ENCODE measurements at regions not wholly inside any gene's neighbourhood (a gene's known extent, or its start where the extent isn't known, plus 50 kb on each side); places are given as distances from the start of the nearest gene placed in this dataset.
"Not testable (repeated sequence)": the region's sequence is repeated elsewhere in the genome, so short reads cannot be mapped to it uniquely, and the experiment has no call there.

DNA sequence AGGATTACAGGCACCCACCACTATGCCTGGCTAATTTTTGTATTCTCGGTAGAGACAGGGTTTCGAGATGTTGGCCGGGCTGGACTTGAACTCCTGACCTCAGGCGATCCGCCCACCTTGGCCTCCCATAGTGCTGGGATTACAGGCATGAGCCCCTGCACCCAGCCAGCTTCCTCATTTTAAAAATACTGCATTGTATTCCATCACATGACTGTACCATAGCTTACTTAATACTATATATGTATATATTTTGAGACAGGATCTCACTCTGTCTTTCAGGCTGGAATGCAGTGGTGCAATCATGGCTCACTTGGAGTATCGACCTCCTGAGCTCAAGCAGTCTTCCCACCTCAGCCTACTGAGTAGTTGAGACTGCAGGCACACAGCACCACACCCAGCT is 459.5 kb upstream of the AMELY start:
- not testable (repeated sequence) for H3K4me3 ChIP-seq (ENCODE audit: low read depth, low read length); H3K9me3 ChIP-seq (ENCODE audit: control insufficient read depth, low read length); H3K36me3 ChIP-seq (ENCODE audit: control insufficient read depth, insufficient read depth, low read length); H2AFZ ChIP-seq; H3K27ac ChIP-seq; H3K9ac ChIP-seq; H3K79me2 ChIP-seq; H3K4me1 ChIP-seq; H3K4me2 ChIP-seq (ENCODE audit: low read length); H3K27me3 ChIP-seq (ENCODE audit: control insufficient read depth, insufficient read depth, low read length)

DNA sequence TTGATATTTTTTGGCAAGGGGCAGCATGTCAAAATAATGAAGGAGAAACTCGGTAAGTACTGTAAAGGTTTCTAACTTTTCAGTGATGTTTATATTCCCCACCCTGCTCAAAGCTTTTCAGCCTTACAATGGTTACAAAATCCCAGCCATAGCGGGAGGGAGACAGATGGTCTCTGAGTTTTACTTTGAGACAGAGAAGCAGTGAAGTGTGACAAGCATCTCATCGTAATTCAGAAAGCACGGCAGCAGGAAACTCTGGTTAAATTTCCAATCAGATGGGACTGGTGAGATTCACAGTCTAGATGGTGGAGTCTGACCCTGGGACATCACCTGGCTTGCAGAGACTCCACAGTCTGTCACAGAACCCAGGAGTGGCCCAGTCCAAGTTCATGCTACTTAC is 448.0 kb upstream of the AMELY start:
- Histone ChIP-seq H3K9me3 (ENCODE audit: control insufficient read depth, low read length) (no peaks in the 10 kb centered on the region), H3K4me3 (ENCODE audit: low read depth, low read length) (no peak overlapping the region), H3K4me2 (ENCODE audit: low read length) (no peak overlapping the region), H3K36me3 (ENCODE audit: control insufficient read depth, insufficient read depth, low read length) (no peaks in the 10 kb centered on the region), H3K4me1 (no peaks in the 10 kb centered on the region), H2AFZ (no peak overlapping the region), H3K9ac (no peak overlapping the region), H3K27me3 (ENCODE audit: control insufficient read depth, insufficient read depth, low read length) (no peaks in the 10 kb centered on the region), H3K79me2 (no peaks in the 10 kb centered on the region), H3K27ac (no peak overlapping the region)
- TF ChIP-seq, protein P1, sequence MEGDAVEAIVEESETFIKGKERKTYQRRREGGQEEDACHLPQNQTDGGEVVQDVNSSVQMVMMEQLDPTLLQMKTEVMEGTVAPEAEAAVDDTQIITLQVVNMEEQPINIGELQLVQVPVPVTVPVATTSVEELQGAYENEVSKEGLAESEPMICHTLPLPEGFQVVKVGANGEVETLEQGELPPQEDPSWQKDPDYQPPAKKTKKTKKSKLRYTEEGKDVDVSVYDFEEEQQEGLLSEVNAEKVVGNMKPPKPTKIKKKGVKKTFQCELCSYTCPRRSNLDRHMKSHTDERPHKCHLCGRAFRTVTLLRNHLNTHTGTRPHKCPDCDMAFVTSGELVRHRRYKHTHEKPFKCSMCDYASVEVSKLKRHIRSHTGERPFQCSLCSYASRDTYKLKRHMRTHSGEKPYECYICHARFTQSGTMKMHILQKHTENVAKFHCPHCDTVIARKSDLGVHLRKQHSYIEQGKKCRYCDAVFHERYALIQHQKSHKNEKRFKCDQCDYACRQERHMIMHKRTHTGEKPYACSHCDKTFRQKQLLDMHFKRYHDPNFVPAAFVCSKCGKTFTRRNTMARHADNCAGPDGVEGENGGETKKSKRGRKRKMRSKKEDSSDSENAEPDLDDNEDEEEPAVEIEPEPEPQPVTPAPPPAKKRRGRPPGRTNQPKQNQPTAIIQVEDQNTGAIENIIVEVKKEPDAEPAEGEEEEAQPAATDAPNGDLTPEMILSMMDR (IDR thresholded peaks at IDR 0.05), result no peak

DNA sequence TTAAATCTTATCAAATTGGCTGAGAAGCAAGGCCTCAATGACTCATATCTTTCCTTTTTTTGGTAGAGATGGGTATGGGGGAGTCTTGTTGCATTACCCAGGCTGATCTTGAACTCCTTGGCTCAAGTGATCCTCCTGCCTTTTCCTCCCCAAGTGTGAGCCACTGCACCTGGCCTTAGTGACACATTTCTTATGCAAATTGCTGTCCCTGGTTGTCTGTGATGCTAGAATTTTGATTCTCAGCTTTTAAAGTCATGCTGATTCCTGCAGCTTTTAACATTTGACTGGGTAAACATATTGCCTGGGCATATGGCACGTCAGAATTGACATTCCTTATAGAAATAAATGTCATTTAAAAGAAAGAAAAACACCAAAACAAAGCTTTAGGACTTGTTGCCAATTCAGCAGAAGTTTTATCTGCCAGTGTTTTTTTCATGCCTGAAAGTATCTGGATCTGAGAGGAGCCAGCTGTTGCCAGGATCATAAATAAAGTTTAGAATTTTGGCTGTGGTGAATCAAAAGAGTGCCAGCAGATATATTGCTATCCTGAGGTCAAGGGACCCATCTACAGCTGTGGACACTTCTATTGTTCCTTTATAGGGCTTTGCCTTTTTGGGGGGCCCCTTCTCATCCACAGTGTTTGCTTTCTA is 446.7 kb upstream of the AMELY start:
- H3K9me3 ChIP-seq (ENCODE audit: control insufficient read depth, low read length), result no peaks in the 10 kb centered on the region
- no peaks in the 10 kb centered on the region for H3K79me2 ChIP-seq
- no peaks in the 10 kb centered on the region for H3K36me3 ChIP-seq (ENCODE audit: control insufficient read depth, insufficient read depth, low read length)
- H3K9ac ChIP-seq, result no peak overlapping the region
- no peaks in the 10 kb centered on the region for H3K27me3 ChIP-seq (ENCODE audit: control insufficient read depth, insufficient read depth, low read length)
- no peak overlapping the region for H2AFZ ChIP-seq
- H3K27ac ChIP-seq, result no peak overlapping the region
- no peak overlapping the region for H3K4me3 ChIP-seq (ENCODE audit: low read depth, low read length)
- H3K4me1 ChIP-seq, result no peaks in the 10 kb centered on the region
- no peak overlapping the region for H3K4me2 ChIP-seq (ENCODE audit: low read length)
- TF ChIP-seq, protein P1 (IDR thresholded peaks at IDR 0.05), result no peak

DNA sequence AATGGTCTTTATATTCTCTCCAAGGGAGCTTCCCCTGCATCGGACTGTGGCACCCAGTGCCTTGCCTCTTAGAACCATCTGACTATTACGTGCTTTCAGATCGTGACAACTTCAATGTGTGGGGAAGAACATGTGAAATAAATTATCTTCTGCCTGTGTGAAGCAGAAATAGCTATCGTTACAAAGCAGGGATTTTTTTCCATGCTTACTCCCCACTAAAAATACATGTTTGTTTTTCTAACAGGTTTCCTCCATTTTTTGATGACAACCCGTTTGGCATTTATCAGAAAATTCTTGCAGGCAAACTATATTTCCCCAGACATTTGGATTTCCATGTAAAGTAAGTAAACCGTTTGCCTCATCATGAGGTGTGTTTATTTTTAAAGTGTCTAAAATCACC is 444.3 kb upstream of the AMELY start:
- H3K79me2 ChIP-seq; H3K27ac ChIP-seq; H3K4me2 ChIP-seq (ENCODE audit: low read length); H2AFZ ChIP-seq; H3K36me3 ChIP-seq (ENCODE audit: control insufficient read depth, insufficient read depth, low read length); H3K4me3 ChIP-seq (ENCODE audit: low read depth, low read length); H3K4me1 ChIP-seq; H3K9ac ChIP-seq; H3K27me3 ChIP-seq (ENCODE audit: control insufficient read depth, insufficient read depth, low read length); H3K9me3 ChIP-seq (ENCODE audit: control insufficient read depth, low read length): not testable (repeated sequence)

DNA sequence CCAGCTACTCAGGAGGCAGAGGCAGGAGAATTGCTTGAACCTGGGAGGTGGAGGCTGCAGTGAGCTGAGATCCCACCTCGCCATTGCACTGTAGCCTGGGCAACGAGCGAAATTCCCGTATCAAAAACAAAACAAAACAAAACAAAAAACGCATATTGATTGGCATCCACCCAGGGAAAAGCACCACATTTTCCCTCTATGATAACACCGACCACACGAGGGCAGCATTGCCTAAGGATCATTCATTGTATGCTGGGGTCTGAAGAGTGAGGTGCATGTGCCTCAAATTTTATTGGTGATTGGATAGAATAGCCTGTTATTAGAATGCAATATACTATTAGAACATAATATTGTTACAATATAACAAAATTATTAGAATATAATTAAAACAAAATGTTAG is 433.1 kb upstream of the AMELY start:
- no peak overlapping the region for H3K27ac ChIP-seq
- no peak overlapping the region for H3K9ac ChIP-seq
- no peak overlapping the region for H2AFZ ChIP-seq
- H3K4me1 ChIP-seq, result no peaks in the 10 kb centered on the region
- no peak overlapping the region for H3K4me2 ChIP-seq (ENCODE audit: low read length)
- H3K4me3 ChIP-seq (ENCODE audit: low read depth, low read length), result no peak overlapping the region
- H3K27me3 ChIP-seq (ENCODE audit: control insufficient read depth, insufficient read depth, low read length), result no peaks in the 10 kb centered on the region
- TF ChIP-seq, protein P1 (IDR thresholded peaks at IDR 0.05), result no peak
- no peaks in the 10 kb centered on the region for H3K36me3 ChIP-seq (ENCODE audit: control insufficient read depth, insufficient read depth, low read length)
- H3K9me3 ChIP-seq (ENCODE audit: control insufficient read depth, low read length), result no peaks in the 10 kb centered on the region
- no peaks in the 10 kb centered on the region for H3K79me2 ChIP-seq

DNA sequence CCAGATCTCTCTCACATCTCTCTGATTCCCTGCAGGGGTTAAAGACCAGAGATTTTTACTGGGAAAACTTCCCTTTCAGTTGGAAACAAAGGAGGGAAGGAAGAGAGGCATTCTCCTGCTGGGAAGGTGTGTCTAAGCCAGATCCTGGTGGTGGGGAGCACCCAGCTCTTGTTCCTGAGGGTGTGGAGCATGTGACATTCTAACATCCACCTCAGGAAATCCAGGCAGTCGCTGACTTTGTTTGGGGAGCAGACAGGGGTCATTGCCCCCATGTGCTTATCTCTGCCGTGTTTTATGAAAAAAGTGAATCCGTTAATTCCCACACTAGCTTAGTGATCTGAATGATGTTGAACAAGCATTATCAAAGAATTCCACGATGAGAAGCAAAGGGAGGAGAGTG is 431.7 kb upstream of the AMELY start:
- TF ChIP-seq, protein P1 (IDR thresholded peaks at IDR 0.05), result no peak
- Histone ChIP-seq H3K4me1 (no peaks in the 10 kb centered on the region), H3K9me3 (ENCODE audit: control insufficient read depth, low read length) (no peaks in the 10 kb centered on the region), H3K36me3 (ENCODE audit: control insufficient read depth, insufficient read depth, low read length) (no peaks in the 10 kb centered on the region), H2AFZ (no peak overlapping the region), H3K27ac (no peak overlapping the region), H3K4me2 (ENCODE audit: low read length) (no peak overlapping the region), H3K79me2 (no peaks in the 10 kb centered on the region), H3K4me3 (ENCODE audit: low read depth, low read length) (no peak overlapping the region), H3K9ac (no peak overlapping the region), H3K27me3 (ENCODE audit: control insufficient read depth, insufficient read depth, low read length) (no peaks in the 10 kb centered on the region)

DNA sequence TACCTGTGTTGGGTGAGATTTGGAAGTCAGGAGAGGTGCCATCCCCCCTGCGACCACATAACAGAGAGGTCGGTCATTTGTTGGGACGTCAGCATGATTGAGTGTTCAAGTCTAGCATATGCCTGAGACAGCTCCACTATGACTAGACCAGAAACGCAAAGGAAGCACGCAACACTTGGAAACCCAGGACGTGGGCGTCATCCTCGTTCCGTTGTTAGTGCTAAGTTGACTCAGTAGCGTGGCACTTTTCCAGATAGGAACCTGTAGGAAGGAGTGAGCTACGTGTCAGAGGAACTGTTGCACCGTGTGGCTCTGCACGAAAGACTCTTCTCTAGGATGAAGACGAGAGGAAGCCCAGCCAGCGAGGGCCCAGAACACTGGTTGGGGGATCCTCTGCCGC is 431.2 kb upstream of the AMELY start:
- H3K9ac ChIP-seq; H3K9me3 ChIP-seq (ENCODE audit: control insufficient read depth, low read length); H3K4me3 ChIP-seq (ENCODE audit: low read depth, low read length); H3K4me2 ChIP-seq (ENCODE audit: low read length); H3K27ac ChIP-seq; H3K27me3 ChIP-seq (ENCODE audit: control insufficient read depth, insufficient read depth, low read length); H3K4me1 ChIP-seq; H2AFZ ChIP-seq; H3K36me3 ChIP-seq (ENCODE audit: control insufficient read depth, insufficient read depth, low read length); H3K79me2 ChIP-seq: not testable (repeated sequence)
